ENCODE measurements at regions not wholly inside any gene's neighbourhood (a gene's known extent, or its start where the extent isn't known, plus 50 kb on each side); places are given as distances from the start of the nearest gene placed in this dataset.

GRCh38 chr14:106489112-106489881 lies 962.9 kb downstream of the TMEM121 start:
- Histone ChIP-seq H3K9ac (no peak overlapping the region), H3K9me3 (ENCODE audit: low read depth) (no peaks in the 10 kb centered on the region), H3K27me3 (replicated peaks; ENCODE audit: insufficient read depth) (no peaks in the 10 kb centered on the region), H3K27ac (no peak overlapping the region), H3F3A (ENCODE audit: insufficient read depth) (no peaks in the 10 kb centered on the region), H2AFZ (no peak overlapping the region), H3K4me2 (ENCODE audit: unreplicated experiment) (no peak overlapping the region), H3K36me3 (ENCODE audit: low read depth) (no peaks in the 10 kb centered on the region), H3K4me3 (no peak overlapping the region), H3K79me2 (ENCODE audit: insufficient read depth) (no peaks in the 10 kb centered on the region), H3K4me1 (ENCODE audit: insufficient read depth) (no peaks in the 10 kb centered on the region), H4K20me1 (ENCODE audit: insufficient read depth) (no peaks in the 10 kb centered on the region), H3K9me2 (ENCODE audit: insufficient read depth) (no peaks in the 10 kb centered on the region)
- WGBS, 2 experiments (ENCODE audit: low coverage in 1 of 2, low lambda C conversion rate in 2 of 2, missing lambda C conversion rate in 2 of 2): 4 to 8% methylated on average over 7 to 8 of the region's 8 CpGs
- TF ChIP-seq EZH2phosphoT487 (IDR thresholded peaks at IDR 0.05; ENCODE audit: insufficient read depth, low read depth) (no peak), EZH2 (IDR thresholded peaks at IDR 0.05; ENCODE audit: insufficient read depth, poor library complexity, severe bottlenecking) (no peak)
- in situ Hi-C loops (cut with MboI): no loop called here
- no peak for DNase-seq

GRCh38 chr14:106490442-106490841 lies 964.1 kb downstream of the TMEM121 start:
- Histone ChIP-seq H3K4me2 (ENCODE audit: unreplicated experiment) (no peak overlapping the region), H3K4me3 (no peak overlapping the region), H3K9me2 (ENCODE audit: insufficient read depth) (no peaks in the 10 kb centered on the region), H3K27me3 (replicated peaks; ENCODE audit: insufficient read depth) (no peaks in the 10 kb centered on the region), H3F3A (ENCODE audit: insufficient read depth) (no peaks in the 10 kb centered on the region), H3K79me2 (ENCODE audit: insufficient read depth) (no peaks in the 10 kb centered on the region), H4K20me1 (ENCODE audit: insufficient read depth) (no peaks in the 10 kb centered on the region), H3K36me3 (ENCODE audit: low read depth) (no peaks in the 10 kb centered on the region), H2AFZ (no peak overlapping the region), H3K9me3 (ENCODE audit: low read depth) (no peaks in the 10 kb centered on the region), H3K4me1 (ENCODE audit: insufficient read depth) (no peaks in the 10 kb centered on the region), H3K27ac (no peak overlapping the region), H3K9ac (no peak overlapping the region)
- in situ Hi-C loops (cut with MboI): no loop called here
- TF ChIP-seq EZH2 (IDR thresholded peaks at IDR 0.05; ENCODE audit: insufficient read depth, poor library complexity, severe bottlenecking) (no peak), EZH2phosphoT487 (IDR thresholded peaks at IDR 0.05; ENCODE audit: insufficient read depth, low read depth) (no peak)
- DNase-seq: no peak
- 10 to 15% methylated on average over 5 of the region's 5 CpGs for WGBS, 2 experiments (ENCODE audit: low coverage in 1 of 2, low lambda C conversion rate in 2 of 2, missing lambda C conversion rate in 2 of 2)

GRCh38 chr14:106491851-106492250 lies 965.5 kb downstream of the TMEM121 start:
- no peak overlapping the region for H3K27ac ChIP-seq
- H3K36me3 ChIP-seq (ENCODE audit: low read depth): no peaks in the 10 kb centered on the region
- WGBS, 2 experiments (ENCODE audit: low coverage in 1 of 2, low lambda C conversion rate in 2 of 2, missing lambda C conversion rate in 2 of 2): 51 to 53% methylated on average over 9 of the region's 9 CpGs
- H3K4me1 ChIP-seq (ENCODE audit: insufficient read depth): no peaks in the 10 kb centered on the region
- no peaks in the 10 kb centered on the region for H3K79me2 ChIP-seq (ENCODE audit: insufficient read depth)
- H3F3A ChIP-seq (ENCODE audit: insufficient read depth): no peaks in the 10 kb centered on the region
- H4K20me1 ChIP-seq (ENCODE audit: insufficient read depth): no peaks in the 10 kb centered on the region
- H3K9ac ChIP-seq: no peak overlapping the region
- H3K9me3 ChIP-seq (ENCODE audit: low read depth): no peaks in the 10 kb centered on the region
- DNase-seq: peak; percentile 0
- TF ChIP-seq EZH2 (IDR thresholded peaks at IDR 0.05; ENCODE audit: insufficient read depth, poor library complexity, severe bottlenecking) (no peak), EZH2phosphoT487 (IDR thresholded peaks at IDR 0.05; ENCODE audit: insufficient read depth, low read depth) (no peak)
- in situ Hi-C loops (cut with MboI): no loop called here
- no peak overlapping the region for H2AFZ ChIP-seq
- no peaks in the 10 kb centered on the region for H3K27me3 ChIP-seq (replicated peaks; ENCODE audit: insufficient read depth)
- no peak overlapping the region for H3K4me2 ChIP-seq (ENCODE audit: unreplicated experiment)
- H3K9me2 ChIP-seq (ENCODE audit: insufficient read depth): no peaks in the 10 kb centered on the region
- H3K4me3 ChIP-seq: no peak overlapping the region

GRCh38 chr14:106493962-106494823 lies 967.8 kb downstream of the TMEM121 start:
- Histone ChIP-seq H3K4me2 (ENCODE audit: unreplicated experiment) (no peak overlapping the region), H3K9me2 (ENCODE audit: insufficient read depth) (no peaks in the 10 kb centered on the region), H4K20me1 (ENCODE audit: insufficient read depth) (no peaks in the 10 kb centered on the region), H3K4me3 (no peak overlapping the region), H3K36me3 (ENCODE audit: low read depth) (no peaks in the 10 kb centered on the region), H3K27me3 (replicated peaks; ENCODE audit: insufficient read depth) (no peaks in the 10 kb centered on the region), H3K27ac (no peak overlapping the region), H3K9me3 (ENCODE audit: low read depth) (no peaks in the 10 kb centered on the region), H2AFZ (no peak overlapping the region), H3F3A (ENCODE audit: insufficient read depth) (no peaks in the 10 kb centered on the region), H3K9ac (no peak overlapping the region), H3K4me1 (ENCODE audit: insufficient read depth) (no peaks in the 10 kb centered on the region), H3K79me2 (ENCODE audit: insufficient read depth) (no peaks in the 10 kb centered on the region)
- in situ Hi-C loops (cut with MboI): no loop called here
- no peak for DNase-seq
- TF ChIP-seq EZH2 (IDR thresholded peaks at IDR 0.05; ENCODE audit: insufficient read depth, poor library complexity, severe bottlenecking) (no peak), EZH2phosphoT487 (IDR thresholded peaks at IDR 0.05; ENCODE audit: insufficient read depth, low read depth) (no peak)
- WGBS, 2 experiments (ENCODE audit: low coverage in 1 of 2, low lambda C conversion rate in 2 of 2, missing lambda C conversion rate in 2 of 2): 4 to 8% methylated on average over 3 of the region's 3 CpGs
